ENCODE measurements at regions not wholly inside any gene's neighbourhood (a gene's known extent, or its start where the extent isn't known, plus 50 kb on each side); places are given as distances from the start of the nearest gene placed in this dataset.

GRCh38 chr15:36430726-36431265 is 148.6 kb upstream of the CDIN1 start:
- Histone ChIP-seq H3K27ac (ENCODE audit: low read length) (no peak overlapping the region), H3K4me1 (ENCODE audit: control insufficient read depth, insufficient read depth, low read length) (no peaks in the 10 kb centered on the region), H3K4me3 (ENCODE audit: low read depth in 2 of 2, low read length in 2 of 2) (no peak overlapping the region), H3K27me3 (ENCODE audit: control insufficient read depth, insufficient read depth, low read length) (no peaks in the 10 kb centered on the region), H3K9me3 (ENCODE audit: control insufficient read depth, insufficient read depth, low read depth, low read length) (no peaks in the 10 kb centered on the region; the same call in 1 of the 2 replicates), H3K36me3 (ENCODE audit: control insufficient read depth, insufficient read depth, low read length) (no peaks in the 10 kb centered on the region)
- BruUV-seq (replicated peaks), result no TSS peak
- TF ChIP-seq, protein P1, sequence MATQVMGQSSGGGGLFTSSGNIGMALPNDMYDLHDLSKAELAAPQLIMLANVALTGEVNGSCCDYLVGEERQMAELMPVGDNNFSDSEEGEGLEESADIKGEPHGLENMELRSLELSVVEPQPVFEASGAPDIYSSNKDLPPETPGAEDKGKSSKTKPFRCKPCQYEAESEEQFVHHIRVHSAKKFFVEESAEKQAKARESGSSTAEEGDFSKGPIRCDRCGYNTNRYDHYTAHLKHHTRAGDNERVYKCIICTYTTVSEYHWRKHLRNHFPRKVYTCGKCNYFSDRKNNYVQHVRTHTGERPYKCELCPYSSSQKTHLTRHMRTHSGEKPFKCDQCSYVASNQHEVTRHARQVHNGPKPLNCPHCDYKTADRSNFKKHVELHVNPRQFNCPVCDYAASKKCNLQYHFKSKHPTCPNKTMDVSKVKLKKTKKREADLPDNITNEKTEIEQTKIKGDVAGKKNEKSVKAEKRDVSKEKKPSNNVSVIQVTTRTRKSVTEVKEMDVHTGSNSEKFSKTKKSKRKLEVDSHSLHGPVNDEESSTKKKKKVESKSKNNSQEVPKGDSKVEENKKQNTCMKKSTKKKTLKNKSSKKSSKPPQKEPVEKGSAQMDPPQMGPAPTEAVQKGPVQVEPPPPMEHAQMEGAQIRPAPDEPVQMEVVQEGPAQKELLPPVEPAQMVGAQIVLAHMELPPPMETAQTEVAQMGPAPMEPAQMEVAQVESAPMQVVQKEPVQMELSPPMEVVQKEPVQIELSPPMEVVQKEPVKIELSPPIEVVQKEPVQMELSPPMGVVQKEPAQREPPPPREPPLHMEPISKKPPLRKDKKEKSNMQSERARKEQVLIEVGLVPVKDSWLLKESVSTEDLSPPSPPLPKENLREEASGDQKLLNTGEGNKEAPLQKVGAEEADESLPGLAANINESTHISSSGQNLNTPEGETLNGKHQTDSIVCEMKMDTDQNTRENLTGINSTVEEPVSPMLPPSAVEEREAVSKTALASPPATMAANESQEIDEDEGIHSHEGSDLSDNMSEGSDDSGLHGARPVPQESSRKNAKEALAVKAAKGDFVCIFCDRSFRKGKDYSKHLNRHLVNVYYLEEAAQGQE (IDR thresholded peaks at IDR 0.05; ENCODE audit: insufficient read depth in 1 of 2, low read depth in 2 of 2, low read length in 1 of 2), result no peak
- TF ChIP-seq POLR2AphosphoS5 (IDR thresholded peaks at IDR 0.05; ENCODE audit: low read depth, low read length), result no peak
- TF ChIP-seq CTCF (IDR thresholded peaks at IDR 0.05), result no peak
- TF ChIP-seq SIN3A (IDR thresholded peaks at IDR 0.05; ENCODE audit: borderline replicate concordance, insufficient read depth, low read depth, low read length), result no peak
- no peak for TF ChIP-seq TCF7L2 (IDR thresholded peaks at IDR 0.05; ENCODE audit: low read depth, low read length)
- in situ Hi-C loops (cut with HindIII; ENCODE audit: low pct_unique_long_range_greater_than_20kb, low sequenced_read_pairs) (no loop called here), intact Hi-C loops (cut with micrococcal nuclease; ENCODE audit: unreplicated experiment) (no loop called here)
- ChIA-PET CTCF (no interaction called here), POLR2A (no interaction called here)
- ATAC-seq (no peak), DNase-seq (ENCODE audit: low read depth, low spot score) (no peak)

DNA sequence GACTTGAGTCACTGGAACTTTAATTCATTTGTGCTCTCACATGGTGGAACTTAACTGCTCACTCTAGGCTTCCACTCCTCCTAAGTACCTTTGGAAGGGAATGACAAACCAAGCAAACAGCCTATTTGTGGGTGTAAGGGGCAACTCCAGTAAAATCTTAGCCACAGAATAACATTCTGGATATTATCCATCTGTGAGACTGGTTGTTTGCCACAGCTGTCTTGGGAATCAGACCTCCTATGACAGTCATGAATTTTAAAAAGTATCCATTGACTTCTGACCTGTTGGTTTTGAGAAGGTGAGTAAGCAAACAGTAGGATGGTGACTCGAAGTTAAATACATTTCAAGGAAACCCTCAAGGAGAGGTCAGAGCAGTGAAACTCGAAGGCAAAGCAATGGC is 147.3 kb upstream of the CDIN1 start:
- in situ Hi-C loops (cut with HindIII; ENCODE audit: low pct_unique_long_range_greater_than_20kb, low sequenced_read_pairs), result no loop called here
- no TSS peak for BruUV-seq (replicated peaks)
- CTCF ChIA-PET, result no interaction called here

More for the DNA sequence above, 147.3 kb upstream of the CDIN1 start:
- DNase-seq (ENCODE audit: low read depth, low spot score) (no peak), ATAC-seq (no peak)
- Histone ChIP-seq H3K27ac (ENCODE audit: low read length) (no peak overlapping the region), H3K36me3 (ENCODE audit: control insufficient read depth, insufficient read depth, low read length) (no peaks in the 10 kb centered on the region), H3K27me3 (ENCODE audit: control insufficient read depth, insufficient read depth, low read length) (no peaks in the 10 kb centered on the region), H3K4me3 (ENCODE audit: low read depth in 2 of 2, low read length in 2 of 2) (no peak overlapping the region), H3K4me1 (ENCODE audit: control insufficient read depth, insufficient read depth, low read length) (no peaks in the 10 kb centered on the region), H3K9me3 (ENCODE audit: control insufficient read depth, insufficient read depth, low read depth, low read length) (no peaks in the 10 kb centered on the region; the same call in 1 of the 2 replicates)
- intact Hi-C loops (cut with micrococcal nuclease; ENCODE audit: unreplicated experiment), result no loop called here
- POLR2A ChIA-PET, result no interaction called here
- no peak for TF ChIP-seq SIN3A (IDR thresholded peaks at IDR 0.05; ENCODE audit: borderline replicate concordance, insufficient read depth, low read depth, low read length)
- TF ChIP-seq TCF7L2 (IDR thresholded peaks at IDR 0.05; ENCODE audit: low read depth, low read length), result no peak
- no peak for TF ChIP-seq POLR2AphosphoS5 (IDR thresholded peaks at IDR 0.05; ENCODE audit: low read depth, low read length)
- TF ChIP-seq, protein P1 (IDR thresholded peaks at IDR 0.05; ENCODE audit: insufficient read depth in 1 of 2, low read depth in 2 of 2, low read length in 1 of 2), result no peak
- TF ChIP-seq CTCF (IDR thresholded peaks at IDR 0.05), result no peak

All from Panc1 (cell line).